PC-9 (cell line): ENCODE measurements at regions not wholly inside any gene's neighbourhood (a gene's known extent, or its start where the extent isn't known, plus 50 kb on each side); places are given as distances from the start of the nearest gene placed in this dataset.

Experiments
- CTCF ChIP-seq: fragments of 200-600 bp; sonication (generic); conservative IDR thresholded peaks from 2 replicates; pipeline ENCODE4 v1.6.1; 2017; ENCODE audit warnings: mixed run types, antibody characterized with exemption, mild to moderate bottlenecking, moderate library complexity
- EZH2 ChIP-seq: fragments of 200-600 bp; sonication (generic); IDR thresholded peaks from 2 replicates; pipeline ENCODE4 v1.8.0; 2017; ENCODE audit warnings: antibody characterized with exemption, low read depth

GRCh38 chr5:92574023-92574422 lies 1007.0 kb downstream of the NR2F1-AS1 start:
- no peak for TF ChIP-seq EZH2
- no peak for TF ChIP-seq CTCF
